ENCODE measurements at regions not wholly inside any gene's neighbourhood (a gene's known extent, or its start where the extent isn't known, plus 50 kb on each side); places are given as distances from the start of the nearest gene placed in this dataset.

- Mint-ChIP-seq H3K4me3 (no peak overlapping the region), H3K27me3 (peaks cover 39% of the 10 kb centered on the region), H3K9me3 (no peaks in the 10 kb centered on the region), H3K4me1 (ENCODE audit: unreplicated experiment) (peaks cover 21% of the 10 kb centered on the region), H3K27ac (no peak overlapping the region), H3K36me3 (no peaks in the 10 kb centered on the region)
- no peak for TF ChIP-seq CTCF (conservative IDR thresholded peaks at IDR 0.05)
- DNase-seq (ENCODE audit: extremely low spot score, unreplicated experiment): no peak
Measured at GRCh38 chr7:130913639-130914553, 179.9 kb upstream of the KLF14 start.

GRCh38 chr7:130914554-130915294, 180.7 kb upstream of the KLF14 start:
- Mint-ChIP-seq H3K9me3 (no peaks in the 10 kb centered on the region), H3K27ac (no peak overlapping the region), H3K27me3 (peaks cover 33% of the 10 kb centered on the region), H3K36me3 (no peaks in the 10 kb centered on the region), H3K4me1 (ENCODE audit: unreplicated experiment) (peaks cover 21% of the 10 kb centered on the region), H3K4me3 (no peak overlapping the region)
- TF ChIP-seq CTCF (conservative IDR thresholded peaks at IDR 0.05): no peak
- DNase-seq (ENCODE audit: extremely low spot score, unreplicated experiment): no peak

- H3K36me3 Mint-ChIP-seq: no peaks in the 10 kb centered on the region
- no peak overlapping the region for H3K4me3 Mint-ChIP-seq
- no peak for DNase-seq (ENCODE audit: extremely low spot score, unreplicated experiment)
- H3K27me3 Mint-ChIP-seq: peaks cover 13% of the 10 kb centered on the region
- H3K4me1 Mint-ChIP-seq (ENCODE audit: unreplicated experiment): peaks cover 22% of the 10 kb centered on the region
- no peak overlapping the region for H3K27ac Mint-ChIP-seq
- H3K9me3 Mint-ChIP-seq: no peaks in the 10 kb centered on the region
- TF ChIP-seq CTCF (conservative IDR thresholded peaks at IDR 0.05): no peak
Measured at GRCh38 chr7:130917669-130918128, 183.7 kb upstream of the KLF14 start.

- DNase-seq (ENCODE audit: extremely low spot score, unreplicated experiment): no peak
- Mint-ChIP-seq H3K9me3 (no peaks in the 10 kb centered on the region), H3K4me3 (no peak overlapping the region), H3K36me3 (no peaks in the 10 kb centered on the region), H3K27me3 (peaks cover 8% of the 10 kb centered on the region), H3K4me1 (ENCODE audit: unreplicated experiment) (peaks cover 22% of the 10 kb centered on the region), H3K27ac (no peak overlapping the region)
- no peak for TF ChIP-seq CTCF (conservative IDR thresholded peaks at IDR 0.05)
Measured at GRCh38 chr7:130918129-130919052, 184.4 kb upstream of the KLF14 start.
